ENCODE measurements at regions not wholly inside any gene's neighbourhood (a gene's known extent, or its start where the extent isn't known, plus 50 kb on each side); places are given as distances from the start of the nearest gene placed in this dataset.
"Not testable (repeated sequence)": the region's sequence is repeated elsewhere in the genome, so short reads cannot be mapped to it uniquely, and the experiment has no call there.

DNA sequence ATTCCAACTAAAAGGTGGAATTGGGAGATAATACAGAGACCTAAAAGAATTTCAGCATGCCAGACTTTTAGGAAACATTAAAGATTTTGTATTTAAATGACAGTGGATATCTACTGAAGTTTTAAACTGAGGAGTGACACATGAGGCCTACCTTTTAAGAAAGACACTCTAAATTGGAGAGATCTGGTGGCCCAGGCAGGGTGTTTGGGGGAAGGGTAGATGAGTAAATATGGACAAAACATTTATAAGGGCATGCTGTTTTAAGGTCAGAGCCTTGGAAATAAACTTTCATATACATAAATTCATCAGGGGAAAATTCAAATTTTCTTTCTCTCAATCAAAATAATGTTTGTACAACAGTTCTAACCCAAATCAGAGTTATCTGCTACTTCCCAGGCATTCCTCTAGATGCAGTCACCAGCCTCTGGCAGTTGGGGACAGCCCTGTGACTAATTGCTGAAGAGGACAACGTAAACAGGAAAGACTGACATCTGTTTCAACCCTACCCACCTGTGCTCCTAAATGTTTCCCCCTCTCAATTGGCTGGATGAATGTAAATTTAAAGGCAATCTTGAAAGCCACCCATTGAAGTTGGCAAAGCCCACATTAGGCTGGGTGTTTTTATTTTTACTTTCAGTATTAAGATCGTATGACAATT lies 1646.9 kb upstream of the ADGRL3 start (continued):
- no peak for TF ChIP-seq ETV6 (conservative IDR thresholded peaks at IDR 0.05 in 1 of 2, IDR thresholded peaks at IDR 0.05 in 1 of 2; ENCODE audit: borderline replicate concordance in 1 of 2, low read depth in 1 of 2)
- no peak for TF ChIP-seq ZNF207 (IDR thresholded peaks at IDR 0.05; ENCODE audit: borderline replicate concordance)
- no peak for TF ChIP-seq MYC (IDR thresholded peaks at IDR 0.05; ENCODE audit: insufficient read depth, insufficient read length, insufficient replicate concordance, low read length, severe bottlenecking)
- no peak for TF ChIP-seq SREBF1 (IDR thresholded peaks at IDR 0.05; ENCODE audit: low read length)
- TF ChIP-seq RFX5 (IDR thresholded peaks at IDR 0.05; ENCODE audit: low read depth, low read length) = no peak
- no peak for TF ChIP-seq CHD1 (IDR thresholded peaks at IDR 0.05; ENCODE audit: low read depth, low read length)
- TF ChIP-seq, protein P1, sequence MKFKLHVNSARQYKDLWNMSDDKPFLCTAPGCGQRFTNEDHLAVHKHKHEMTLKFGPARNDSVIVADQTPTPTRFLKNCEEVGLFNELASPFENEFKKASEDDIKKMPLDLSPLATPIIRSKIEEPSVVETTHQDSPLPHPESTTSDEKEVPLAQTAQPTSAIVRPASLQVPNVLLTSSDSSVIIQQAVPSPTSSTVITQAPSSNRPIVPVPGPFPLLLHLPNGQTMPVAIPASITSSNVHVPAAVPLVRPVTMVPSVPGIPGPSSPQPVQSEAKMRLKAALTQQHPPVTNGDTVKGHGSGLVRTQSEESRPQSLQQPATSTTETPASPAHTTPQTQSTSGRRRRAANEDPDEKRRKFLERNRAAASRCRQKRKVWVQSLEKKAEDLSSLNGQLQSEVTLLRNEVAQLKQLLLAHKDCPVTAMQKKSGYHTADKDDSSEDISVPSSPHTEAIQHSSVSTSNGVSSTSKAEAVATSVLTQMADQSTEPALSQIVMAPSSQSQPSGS (IDR thresholded peaks at IDR 0.05; ENCODE audit: low read length) = peak; percentile 50; the same call in 1 of the 2 replicates
- no peak for TF ChIP-seq CBFB (IDR thresholded peaks at IDR 0.05; ENCODE audit: low read depth)

DNA sequence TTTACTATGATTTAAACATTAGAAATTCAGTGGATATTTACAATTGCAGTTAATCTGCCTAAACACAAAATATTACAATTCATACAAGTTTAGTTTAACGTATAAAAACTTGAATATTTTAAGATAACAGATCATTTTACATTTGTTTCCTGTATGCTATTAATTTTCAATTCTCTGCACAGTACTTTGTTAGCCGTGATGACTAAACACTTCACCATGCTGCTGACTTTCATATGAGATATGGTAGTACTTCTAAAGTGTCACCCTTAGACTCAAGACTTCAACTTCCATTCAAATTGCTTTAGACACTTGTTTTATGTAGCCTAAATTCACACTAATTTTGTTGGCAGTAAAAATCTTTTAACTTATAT lies 1646.4 kb upstream of the ADGRL3 start:
- ChIA-PET SMC1A (ENCODE audit: uncharacterized antibody, unreplicated experiment) (no interaction called here), POLR2A (no interaction called here), RAD21 (ENCODE audit: unreplicated experiment) (no interaction called here), CTCF (no interaction called here)
- H3K4me3 ChIP-seq = peak overlapping the region; percentile 2; the same call in 1 of the 2 replicates
- DNase-seq (ENCODE audit: low read depth, low spot score) (no peak), ATAC-seq (peak; percentile 92), FAIRE-seq (no peak)
- no peaks in the 10 kb centered on the region for H3K79me2 ChIP-seq (ENCODE audit: control insufficient read depth, insufficient read depth, low read length)
- WGBS (ENCODE audit: insufficient coverage, insufficient replicate concordance, low lambda C conversion rate, missing lambda C conversion rate) = 2% methylated on average over 2 of the region's 2 CpGs
- peak overlapping the region; percentile 59; the same call in 1 of the 2 replicates for H3K4me2 ChIP-seq (ENCODE audit: control insufficient read depth, insufficient read depth)
- H3K36me3 ChIP-seq (ENCODE audit: control insufficient read depth in 2 of 2, insufficient read depth in 2 of 2, low read length in 1 of 2) = no peaks in the 10 kb centered on the region
- no peak overlapping the region for H3K9ac ChIP-seq (ENCODE audit: control insufficient read depth, insufficient read depth, low read length)
- H4K20me1 ChIP-seq (ENCODE audit: control insufficient read depth, insufficient read depth) = no peaks in the 10 kb centered on the region
- no TSS peak for BruUV-seq (replicated peaks)
- H2AFZ ChIP-seq (ENCODE audit: control insufficient read depth, low read depth, low read length) = peak overlapping the region; percentile 67; the same call in 1 of the 2 replicates
- H3K4me1 ChIP-seq (ENCODE audit: control insufficient read depth, insufficient read depth, low read length) = no peaks in the 10 kb centered on the region
- no peak for TF ChIP-seq DPF2 (IDR thresholded peaks at IDR 0.05)
- TF ChIP-seq NR2F1 (conservative IDR thresholded peaks at IDR 0.05) = no peak
- no peak for TF ChIP-seq BHLHE40 (IDR thresholded peaks at IDR 0.05; ENCODE audit: borderline replicate concordance in 1 of 2, low read depth in 2 of 2, low read length in 1 of 2)
- TF ChIP-seq, protein P2, sequence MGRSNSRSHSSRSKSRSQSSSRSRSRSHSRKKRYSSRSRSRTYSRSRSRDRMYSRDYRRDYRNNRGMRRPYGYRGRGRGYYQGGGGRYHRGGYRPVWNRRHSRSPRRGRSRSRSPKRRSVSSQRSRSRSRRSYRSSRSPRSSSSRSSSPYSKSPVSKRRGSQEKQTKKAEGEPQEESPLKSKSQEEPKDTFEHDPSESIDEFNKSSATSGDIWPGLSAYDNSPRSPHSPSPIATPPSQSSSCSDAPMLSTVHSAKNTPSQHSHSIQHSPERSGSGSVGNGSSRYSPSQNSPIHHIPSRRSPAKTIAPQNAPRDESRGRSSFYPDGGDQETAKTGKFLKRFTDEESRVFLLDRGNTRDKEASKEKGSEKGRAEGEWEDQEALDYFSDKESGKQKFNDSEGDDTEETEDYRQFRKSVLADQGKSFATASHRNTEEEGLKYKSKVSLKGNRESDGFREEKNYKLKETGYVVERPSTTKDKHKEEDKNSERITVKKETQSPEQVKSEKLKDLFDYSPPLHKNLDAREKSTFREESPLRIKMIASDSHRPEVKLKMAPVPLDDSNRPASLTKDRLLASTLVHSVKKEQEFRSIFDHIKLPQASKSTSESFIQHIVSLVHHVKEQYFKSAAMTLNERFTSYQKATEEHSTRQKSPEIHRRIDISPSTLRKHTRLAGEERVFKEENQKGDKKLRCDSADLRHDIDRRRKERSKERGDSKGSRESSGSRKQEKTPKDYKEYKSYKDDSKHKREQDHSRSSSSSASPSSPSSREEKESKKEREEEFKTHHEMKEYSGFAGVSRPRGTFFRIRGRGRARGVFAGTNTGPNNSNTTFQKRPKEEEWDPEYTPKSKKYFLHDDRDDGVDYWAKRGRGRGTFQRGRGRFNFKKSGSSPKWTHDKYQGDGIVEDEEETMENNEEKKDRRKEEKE (IDR thresholded peaks at IDR 0.05) = no peak
- peak; percentile 4 for TF ChIP-seq SP1 (IDR thresholded peaks at IDR 0.05; ENCODE audit: low read depth, low read length)
- no peaks in the 10 kb centered on the region for H3K27me3 ChIP-seq (replicated peaks in 1 of 2; ENCODE audit: control insufficient read depth in 2 of 2, insufficient read depth in 2 of 2, low read length in 1 of 2)
- in situ Hi-C loops (cut with MboI) = no loop called here
- intact Hi-C loops (cut with micrococcal nuclease; ENCODE audit: unreplicated experiment) = no loop called here
- no peaks in the 10 kb centered on the region for H3K9me3 ChIP-seq (replicated peaks; ENCODE audit: control insufficient read depth, insufficient read depth, low read length)
- peak overlapping the region; percentile 55 for H3K27ac ChIP-seq (ENCODE audit: control insufficient read depth, insufficient read depth)

- H3K9ac ChIP-seq (ENCODE audit: control insufficient read depth, insufficient read depth, low read length); CTCF ChIA-PET; RAD21 ChIA-PET (ENCODE audit: unreplicated experiment); POLR2A ChIA-PET; FAIRE-seq; BruUV-seq (replicated peaks); in situ Hi-C loops (cut with MboI); H2AFZ ChIP-seq (ENCODE audit: control insufficient read depth, low read depth, low read length); intact Hi-C loops (cut with micrococcal nuclease; ENCODE audit: unreplicated experiment); H4K20me1 ChIP-seq (ENCODE audit: control insufficient read depth, insufficient read depth); DNase-seq (ENCODE audit: low read depth, low spot score); H3K4me1 ChIP-seq (ENCODE audit: control insufficient read depth, insufficient read depth, low read length); H3K9me3 ChIP-seq (replicated peaks; ENCODE audit: control insufficient read depth, insufficient read depth, low read length); ATAC-seq; H3K36me3 ChIP-seq (ENCODE audit: control insufficient read depth in 2 of 2, insufficient read depth in 2 of 2, low read length in 1 of 2); H3K79me2 ChIP-seq (ENCODE audit: control insufficient read depth, insufficient read depth, low read length); H3K27ac ChIP-seq (ENCODE audit: control insufficient read depth, insufficient read depth); SMC1A ChIA-PET (ENCODE audit: uncharacterized antibody, unreplicated experiment); H3K27me3 ChIP-seq (replicated peaks in 1 of 2; ENCODE audit: control insufficient read depth in 2 of 2, insufficient read depth in 2 of 2, low read length in 1 of 2); H3K4me2 ChIP-seq (ENCODE audit: control insufficient read depth, insufficient read depth); H3K4me3 ChIP-seq: not testable (repeated sequence)
- 50% methylated on average over 2 of the region's 2 CpGs for WGBS (ENCODE audit: insufficient coverage, insufficient replicate concordance, low lambda C conversion rate, missing lambda C conversion rate)
Observed at GRCh38 chr4:59556191-59556590, 1643.9 kb upstream of the ADGRL3 start.

Measured in GM12878 (cell line).